ENCODE measurements at regions not wholly inside any gene's neighbourhood (a gene's known extent, or its start where the extent isn't known, plus 50 kb on each side); places are given as distances from the start of the nearest gene placed in this dataset.

DNA sequence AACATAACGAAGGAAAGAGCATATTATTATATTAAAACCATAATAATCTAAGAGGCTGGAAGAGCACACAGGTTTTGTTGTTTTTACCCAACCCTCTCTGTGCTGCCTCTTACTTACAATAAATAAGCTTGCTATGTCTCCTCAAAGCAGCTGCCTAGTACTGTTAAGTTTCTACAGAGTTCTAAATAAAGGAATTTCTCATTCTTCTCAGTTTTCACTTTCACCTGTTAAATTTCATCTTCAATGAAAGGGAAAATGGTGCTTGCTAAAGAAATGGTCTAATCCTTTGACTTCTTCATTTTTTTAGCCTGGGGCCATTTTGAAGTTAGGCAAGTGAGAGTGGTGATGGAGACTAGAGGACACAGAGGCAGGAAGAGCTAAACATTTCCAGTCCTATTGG is 396.1 kb downstream of the MAN2A1 start:
- DNase-seq: no peak

DNA sequence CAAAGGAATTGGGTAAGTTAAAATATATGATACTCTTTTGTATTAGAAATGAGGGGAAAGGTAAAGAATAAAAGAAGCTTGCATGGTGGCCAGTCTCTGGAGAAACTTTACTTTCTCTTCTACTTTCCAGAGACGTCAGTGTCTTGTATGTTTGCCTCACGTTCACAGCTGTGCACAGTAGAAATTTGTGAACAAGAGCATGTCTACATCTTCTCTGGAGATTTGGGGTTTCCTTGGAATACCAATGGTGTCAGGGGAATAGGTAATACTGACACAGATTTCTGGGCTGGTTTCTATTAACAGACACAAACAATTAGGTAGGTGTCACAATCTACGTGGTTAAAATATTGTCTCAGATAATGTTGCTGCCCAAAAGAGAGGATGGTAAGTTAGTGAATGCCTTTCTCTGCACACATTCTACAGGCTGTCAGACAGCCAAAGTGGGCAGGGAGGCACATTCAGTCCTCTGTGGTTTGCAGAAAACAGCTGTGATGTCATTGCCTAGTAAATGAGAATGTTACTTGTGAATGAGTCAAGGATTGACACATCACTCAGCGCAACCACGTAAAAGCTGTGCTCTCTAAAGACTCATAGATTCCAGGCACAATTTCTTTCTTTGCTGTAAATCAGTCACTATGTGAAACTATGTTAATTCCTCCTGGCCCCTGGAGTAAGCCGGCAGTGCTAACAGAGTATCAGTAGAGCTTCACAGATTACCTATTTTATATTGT is 397.1 kb downstream of the MAN2A1 start:
- DNase-seq: peak in 2 of 5 experiments; percentile 17 to 60

- DNase-seq: no peak
Observed at GRCh38 chr5:110087829-110088228, 398.1 kb downstream of the MAN2A1 start.

DNA sequence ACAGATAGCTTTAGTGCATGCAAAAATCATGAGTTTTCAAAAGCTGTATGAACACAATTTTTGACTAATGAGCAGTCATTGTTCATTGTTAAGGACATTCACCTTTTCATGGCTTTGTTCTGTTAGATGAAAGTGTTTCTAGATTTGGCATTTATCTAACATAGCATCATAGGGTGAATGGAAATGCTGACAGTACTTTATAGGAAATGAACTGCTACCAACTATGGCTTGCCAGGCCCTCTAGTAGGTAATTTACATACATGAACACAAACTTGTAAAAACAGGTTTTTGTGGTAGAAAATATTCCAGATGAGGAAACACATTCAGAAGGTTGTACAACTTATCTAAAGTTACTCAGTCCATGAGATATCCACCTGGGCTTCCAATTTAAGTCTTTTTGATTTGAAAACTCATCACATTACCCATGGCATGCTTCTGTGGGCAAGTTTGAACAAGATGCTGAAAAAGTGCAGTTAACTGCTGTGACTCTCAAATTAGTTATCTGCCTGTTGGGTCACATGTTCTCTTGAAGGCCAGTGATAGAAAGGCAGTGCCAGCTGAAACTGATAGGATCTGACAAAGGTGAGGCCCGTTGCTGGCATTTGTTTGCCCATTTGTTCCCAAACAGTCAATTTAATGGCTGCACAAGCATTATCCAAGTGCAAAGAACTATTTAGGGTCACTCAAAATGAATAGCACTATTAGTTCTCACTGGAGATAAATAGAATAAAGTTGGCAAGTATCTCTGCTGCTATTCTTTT is 399.1 kb downstream of the MAN2A1 start:
- DNase-seq: no peak

GRCh38 chr5:110092955-110093785 is 403.4 kb downstream of the MAN2A1 start:
- no peak for DNase-seq

DNA sequence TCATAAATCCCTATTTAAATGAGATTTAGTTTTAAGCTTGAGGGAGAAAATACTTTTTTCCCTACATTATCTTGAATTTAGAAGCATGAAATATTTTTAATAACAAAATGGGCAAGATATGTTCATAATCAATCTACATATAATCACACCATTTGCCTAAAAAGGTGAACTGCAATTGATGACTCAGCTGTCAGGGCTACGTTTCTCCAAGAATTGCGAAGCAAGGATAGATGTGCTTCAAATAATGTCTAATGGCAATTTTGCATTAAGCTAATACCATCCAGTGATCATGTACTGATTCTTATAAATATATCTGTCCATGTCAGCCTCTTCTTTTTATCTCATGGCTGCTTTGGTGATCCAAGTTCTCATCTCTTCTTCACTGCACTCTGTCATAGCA is 404.4 kb downstream of the MAN2A1 start:
- DNase-seq: no peak

GRCh38 chr5:110094548-110094947 is 404.8 kb downstream of the MAN2A1 start:
- DNase-seq: peak in 1 of 5 experiments; percentile 11

DNA sequence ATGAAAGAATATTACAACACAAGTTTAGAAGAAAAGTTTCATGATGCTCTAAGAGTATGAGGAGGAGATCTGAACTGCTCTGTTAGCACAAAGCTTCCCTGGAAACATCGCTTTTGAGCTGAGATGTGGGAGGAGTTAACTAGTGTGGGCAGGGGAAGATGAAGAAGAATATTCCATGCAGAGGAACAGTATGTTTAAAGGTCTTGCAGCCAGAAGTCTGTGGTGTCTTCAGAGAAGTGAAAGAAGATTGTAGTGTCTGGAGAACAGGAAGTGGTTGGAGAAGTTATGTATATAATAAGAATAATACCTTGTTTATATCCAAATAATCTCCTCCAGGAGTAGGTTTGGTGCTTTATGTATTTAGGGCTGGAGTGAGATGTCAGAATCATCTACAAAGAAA is 406.7 kb downstream of the MAN2A1 start:
- DNase-seq: no peak

GRCh38 chr5:110099572-110099971 is 409.8 kb downstream of the MAN2A1 start:
- DNase-seq: no peak

- DNase-seq: no peak
Observed at GRCh38 chr5:110103081-110103480, 413.4 kb downstream of the MAN2A1 start.

- no peak for DNase-seq
Observed at GRCh38 chr5:110104060-110104725, 414.5 kb downstream of the MAN2A1 start.

DNA sequence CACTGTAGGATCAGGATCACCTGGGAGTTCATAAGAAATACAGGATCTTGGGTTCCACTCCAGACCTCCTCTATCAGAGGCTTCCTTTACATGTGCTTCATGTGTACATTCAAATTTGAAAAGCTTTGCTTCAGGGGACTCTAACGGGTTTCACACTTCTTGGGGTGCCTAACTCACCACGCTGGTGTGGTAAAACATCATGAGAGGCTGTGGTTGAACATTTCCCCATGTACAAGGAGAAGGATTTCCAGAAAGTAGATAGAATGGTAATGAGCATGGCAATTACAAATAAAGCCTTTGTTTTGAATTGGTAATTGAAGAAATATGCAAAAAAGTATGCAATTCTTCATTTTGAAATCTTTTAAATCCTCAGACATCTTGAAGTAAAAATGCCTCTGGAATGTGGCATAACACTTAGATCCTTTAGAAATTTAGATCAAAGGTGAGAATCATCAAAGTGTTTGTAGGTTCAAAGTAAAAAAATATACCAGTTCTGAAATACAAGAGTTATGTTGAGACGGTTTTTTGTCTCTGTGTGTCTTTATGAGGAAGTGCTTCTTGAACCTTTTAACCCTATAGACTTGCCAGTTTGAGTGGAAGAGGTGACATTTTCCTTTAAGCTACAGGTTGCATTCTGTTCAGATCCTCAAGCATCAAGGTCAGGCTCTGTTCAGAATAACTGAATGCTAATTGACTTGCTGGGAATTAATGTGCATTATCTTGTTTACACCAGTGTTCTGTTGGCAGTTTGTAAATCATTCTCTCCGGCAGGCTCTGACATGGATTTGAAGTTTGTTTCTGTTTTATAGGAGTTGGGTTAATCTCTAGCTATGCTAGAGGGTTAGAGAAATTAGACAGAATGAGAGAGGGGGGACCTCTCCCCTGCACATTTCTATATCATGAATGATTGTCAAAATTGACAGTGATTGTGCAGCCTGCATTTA is 415.3 kb downstream of the MAN2A1 start:
- peak in 1 of 5 experiments; percentile 5 for DNase-seq

- no peak for DNase-seq
Observed at GRCh38 chr5:110105692-110106091, 416.0 kb downstream of the MAN2A1 start.

- no peak for DNase-seq
Observed at GRCh38 chr5:110106750-110107149, 417.0 kb downstream of the MAN2A1 start.

- DNase-seq: no peak
Observed at GRCh38 chr5:110108520-110108919, 418.8 kb downstream of the MAN2A1 start.

GRCh38 chr5:110109667-110110066 is 419.9 kb downstream of the MAN2A1 start:
- no peak for DNase-seq

DNA sequence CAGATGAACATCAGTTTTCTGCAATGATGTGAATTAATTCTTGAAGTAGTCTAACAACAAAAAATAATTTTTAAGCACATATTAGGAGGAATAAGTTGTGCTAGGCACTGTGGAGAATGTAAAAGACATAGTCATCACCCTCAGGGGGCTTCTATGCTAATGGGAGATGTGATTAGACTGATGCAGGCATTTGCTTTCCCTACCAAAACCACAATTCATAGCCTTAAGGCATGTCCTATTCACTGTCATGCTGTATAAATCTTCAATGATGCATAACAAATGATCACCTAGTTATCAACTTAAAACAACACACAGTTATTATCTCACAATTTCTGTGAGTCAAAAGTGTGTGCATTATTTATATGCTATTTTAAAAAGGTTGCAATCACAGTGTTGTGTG is 422.6 kb downstream of the MAN2A1 start:
- DNase-seq: no peak

GRCh38 chr5:110115503-110115902 is 425.8 kb downstream of the MAN2A1 start:
- no peak for DNase-seq

GRCh38 chr5:110116539-110116938 is 426.8 kb downstream of the MAN2A1 start:
- DNase-seq: no peak

DNA sequence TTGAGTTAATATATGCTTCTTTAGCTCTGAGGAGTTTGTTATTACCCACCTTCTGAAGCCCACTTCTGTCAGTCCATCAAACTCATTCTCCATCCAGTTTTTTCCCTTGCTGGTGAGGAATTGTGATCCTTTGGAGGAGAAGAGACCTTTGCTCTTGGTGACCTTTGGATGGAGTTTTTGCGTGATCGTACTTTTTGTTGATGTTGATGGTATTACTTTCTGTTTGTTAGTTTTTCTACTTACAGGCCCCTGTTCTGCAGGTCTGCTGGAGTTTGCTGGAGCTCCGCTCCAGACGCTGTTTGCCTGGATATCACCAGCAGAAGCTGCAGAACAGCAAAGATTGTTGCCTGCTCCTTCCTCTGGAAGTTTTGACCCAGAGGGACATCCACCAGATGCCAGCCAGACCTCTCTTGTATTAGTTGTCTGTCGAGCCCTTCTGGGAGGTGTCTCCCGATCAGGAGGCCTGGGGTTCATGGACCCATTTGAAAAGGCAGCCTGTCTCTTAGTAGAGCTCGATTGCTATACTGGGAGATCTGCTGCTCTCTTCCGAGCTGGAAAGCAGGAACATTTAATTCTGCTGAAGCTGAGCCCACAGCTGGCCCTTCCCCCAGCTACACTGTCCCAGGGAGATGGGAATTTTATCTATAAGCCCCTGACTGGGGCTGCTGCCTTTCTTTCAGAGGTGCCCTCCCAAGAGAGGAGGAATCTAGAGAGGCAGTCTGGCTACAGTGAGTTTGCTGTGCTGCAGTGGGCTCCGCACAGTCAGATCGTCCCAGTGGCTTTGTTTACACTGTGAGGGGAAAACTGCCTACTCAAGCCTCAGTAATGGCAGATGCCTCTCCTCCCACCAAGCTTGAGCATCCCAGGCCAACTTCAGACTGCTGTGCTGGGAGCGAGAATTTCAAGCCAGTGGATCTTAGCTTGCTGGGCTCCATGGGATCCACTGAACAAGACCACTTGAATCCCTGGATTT is 445.5 kb downstream of the MAN2A1 start:
- DNase-seq: no peak

Data from T-helper 2 cell (primary cell).